NT2/D1 (cell line): ENCODE measurements at regions not wholly inside any gene's neighbourhood (a gene's known extent, or its start where the extent isn't known, plus 50 kb on each side); places are given as distances from the start of the nearest gene placed in this dataset.

Experiments used
- YY1 ChIP-seq: IDR thresholded peaks from 2 replicates; pipeline ENCODE4 v1.6.1; 2011; ENCODE audit not compliant: insufficient read length, insufficient read depth
- ZNF274 ChIP-seq: IDR thresholded peaks from 2 replicates; pipeline ENCODE4 v1.6.1; 2011; ENCODE audit warnings: mild to moderate bottlenecking, low read depth, low read length

- TF ChIP-seq YY1, result no peak
- no peak for TF ChIP-seq ZNF274
Observed at GRCh38 chr5:60208716-60209115, 315.2 kb upstream of the PDE4D start.
